ENCODE measurements at regions not wholly inside any gene's neighbourhood (a gene's known extent, or its start where the extent isn't known, plus 50 kb on each side); places are given as distances from the start of the nearest gene placed in this dataset.

DNA sequence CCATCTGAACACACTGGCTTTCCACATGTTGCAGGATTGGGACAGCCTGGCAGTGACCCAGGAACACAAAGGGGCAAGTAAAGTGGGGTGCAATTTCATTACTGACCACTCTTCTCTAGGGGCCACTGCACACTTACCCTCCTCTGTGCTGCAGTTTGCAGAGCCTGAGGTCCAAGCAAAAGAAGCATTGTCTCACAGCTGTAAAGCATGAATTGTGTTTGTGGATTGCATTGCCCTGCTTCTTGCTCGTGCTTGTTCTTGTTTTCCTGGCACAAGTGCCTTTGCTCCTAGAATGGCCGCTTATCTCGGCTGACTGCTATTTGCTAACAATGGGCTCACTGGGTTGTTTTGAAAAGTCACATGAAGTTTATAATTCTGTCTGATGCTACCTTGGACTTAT lies 209.1 kb upstream of the JADE1 start:
- H3K4me1 ChIP-seq (ENCODE audit: control insufficient read depth in 2 of 2, insufficient read depth in 2 of 2, low read length in 1 of 2) = peaks cover 6 to 12% of the 10 kb centered on the region in 2 donors
- H3K36me3 ChIP-seq (ENCODE audit: control insufficient read depth in 2 of 2, insufficient read depth in 2 of 2, low read length in 1 of 2) = no peaks in the 10 kb centered on the region
- WGBS, 2 donors = 23 to 30% methylated on average over 3 of the region's 3 CpGs
- no peaks in the 10 kb centered on the region for H3K27me3 ChIP-seq (ENCODE audit: control insufficient read depth in 1 of 2, insufficient read depth in 2 of 2, low read length in 2 of 2)
- H3K27ac ChIP-seq (ENCODE audit: low read depth in 2 of 2, low read length in 1 of 2) = peak overlapping the region; percentile 57 to 74
- H3K4me3 ChIP-seq (ENCODE audit: low read depth in 1 of 2, low read length in 2 of 2) = no peak overlapping the region
- H3K9me3 ChIP-seq (ENCODE audit: control insufficient read depth in 2 of 2, insufficient read depth in 1 of 2, low read depth in 1 of 2, low read length in 1 of 2) = peaks cover 0 to 2% of the 10 kb centered on the region in 2 donors

DNA sequence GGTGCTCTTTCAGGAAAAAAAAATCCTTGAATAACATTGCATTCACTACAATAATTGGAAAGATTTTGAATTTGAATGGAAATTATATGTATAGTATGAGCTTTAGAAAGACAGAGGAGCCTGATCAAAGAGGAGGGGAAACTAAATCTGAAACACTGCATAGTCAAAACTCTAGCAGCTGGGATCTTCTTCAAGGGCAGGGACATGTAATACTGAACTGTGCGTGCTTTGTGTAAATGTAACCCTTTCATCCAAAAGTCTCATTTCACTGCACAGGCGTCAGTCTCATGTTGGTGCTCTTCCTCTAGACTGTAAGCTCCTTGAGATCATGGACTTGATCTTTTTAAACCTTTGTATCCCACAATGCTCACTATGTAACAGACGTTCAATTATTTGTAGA lies 212.0 kb upstream of the JADE1 start:
- Histone ChIP-seq H3K27ac (ENCODE audit: low read depth in 2 of 2, low read length in 1 of 2) (no peak overlapping the region), H3K4me3 (ENCODE audit: low read depth in 1 of 2, low read length in 2 of 2) (no peak overlapping the region), H3K36me3 (ENCODE audit: control insufficient read depth in 2 of 2, insufficient read depth in 2 of 2, low read length in 1 of 2) (no peaks in the 10 kb centered on the region), H3K4me1 (ENCODE audit: control insufficient read depth in 2 of 2, insufficient read depth in 2 of 2, low read length in 1 of 2) (peaks cover 6 to 12% of the 10 kb centered on the region in 2 donors), H3K27me3 (ENCODE audit: control insufficient read depth in 1 of 2, insufficient read depth in 2 of 2, low read length in 2 of 2) (no peaks in the 10 kb centered on the region), H3K9me3 (ENCODE audit: control insufficient read depth in 2 of 2, insufficient read depth in 1 of 2, low read depth in 1 of 2, low read length in 1 of 2) (peaks cover 0 to 2% of the 10 kb centered on the region in 2 donors)
- 86 to 91% methylated on average over 3 of the region's 3 CpGs for WGBS, 2 donors

DNA sequence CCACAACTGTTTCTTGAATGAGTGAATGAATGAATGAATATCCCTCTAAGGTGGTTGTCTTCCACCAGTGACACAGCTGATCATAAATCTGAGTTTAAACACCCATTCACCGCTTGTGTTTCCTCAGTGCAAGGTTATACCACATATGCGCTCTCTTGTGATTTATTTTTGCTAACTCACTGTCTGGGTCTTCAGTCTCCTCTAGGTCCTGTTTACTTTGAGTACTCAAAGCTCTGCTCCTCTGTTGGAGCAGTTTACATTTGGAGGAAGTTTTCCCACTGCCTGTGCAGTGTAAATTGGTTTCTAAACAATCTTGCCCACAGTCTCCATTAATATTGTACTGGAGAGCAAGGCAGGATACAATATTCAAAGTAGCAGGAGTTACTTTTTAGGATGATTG lies 212.6 kb upstream of the JADE1 start:
- no peak overlapping the region for H3K4me3 ChIP-seq (ENCODE audit: low read depth in 1 of 2, low read length in 2 of 2)
- 78 to 90% methylated on average over 2 of the region's 2 CpGs for WGBS, 2 donors
- peaks cover 0 to 2% of the 10 kb centered on the region in 2 donors for H3K9me3 ChIP-seq (ENCODE audit: control insufficient read depth in 2 of 2, insufficient read depth in 1 of 2, low read depth in 1 of 2, low read length in 1 of 2)
- no peaks in the 10 kb centered on the region for H3K36me3 ChIP-seq (ENCODE audit: control insufficient read depth in 2 of 2, insufficient read depth in 2 of 2, low read length in 1 of 2)
- no peaks in the 10 kb centered on the region for H3K27me3 ChIP-seq (ENCODE audit: control insufficient read depth in 1 of 2, insufficient read depth in 2 of 2, low read length in 2 of 2)
- H3K27ac ChIP-seq (ENCODE audit: low read depth in 2 of 2, low read length in 1 of 2) = no peak overlapping the region
- peaks cover 3 to 12% of the 10 kb centered on the region in 2 donors for H3K4me1 ChIP-seq (ENCODE audit: control insufficient read depth in 2 of 2, insufficient read depth in 2 of 2, low read length in 1 of 2)

DNA sequence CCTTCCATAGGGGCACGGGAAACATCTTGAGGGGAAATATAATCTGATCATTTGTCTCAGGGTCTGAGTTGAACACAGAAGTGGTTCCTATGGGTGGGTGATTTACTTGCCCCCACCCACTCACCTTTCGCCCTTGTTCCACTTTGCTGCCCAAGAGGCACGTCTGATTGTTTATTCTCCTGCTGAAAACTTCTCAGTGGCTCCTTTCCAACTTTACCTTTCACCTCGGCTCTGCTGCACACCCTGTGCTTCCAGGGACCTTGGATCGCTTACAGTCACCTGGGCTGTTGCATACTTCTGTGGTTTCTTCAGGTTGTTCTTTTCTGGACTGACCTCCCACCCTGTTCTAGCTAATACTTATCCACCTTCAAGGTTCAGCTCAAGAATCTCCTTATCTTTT lies 213.4 kb upstream of the JADE1 start:
- Histone ChIP-seq H3K4me3 (ENCODE audit: low read depth in 1 of 2, low read length in 2 of 2) (no peak overlapping the region), H3K4me1 (ENCODE audit: control insufficient read depth in 2 of 2, insufficient read depth in 2 of 2, low read length in 1 of 2) (peaks cover 3 to 11% of the 10 kb centered on the region in 2 donors), H3K27me3 (ENCODE audit: control insufficient read depth in 1 of 2, insufficient read depth in 2 of 2, low read length in 2 of 2) (no peaks in the 10 kb centered on the region), H3K9me3 (ENCODE audit: control insufficient read depth in 2 of 2, insufficient read depth in 1 of 2, low read depth in 1 of 2, low read length in 1 of 2) (peaks cover 0 to 2% of the 10 kb centered on the region in 2 donors), H3K36me3 (ENCODE audit: control insufficient read depth in 2 of 2, insufficient read depth in 2 of 2, low read length in 1 of 2) (no peaks in the 10 kb centered on the region), H3K27ac (ENCODE audit: low read depth in 2 of 2, low read length in 1 of 2) (no peak overlapping the region)
- 54 to 56% methylated on average over 5 of the region's 5 CpGs for WGBS, 2 donors

DNA sequence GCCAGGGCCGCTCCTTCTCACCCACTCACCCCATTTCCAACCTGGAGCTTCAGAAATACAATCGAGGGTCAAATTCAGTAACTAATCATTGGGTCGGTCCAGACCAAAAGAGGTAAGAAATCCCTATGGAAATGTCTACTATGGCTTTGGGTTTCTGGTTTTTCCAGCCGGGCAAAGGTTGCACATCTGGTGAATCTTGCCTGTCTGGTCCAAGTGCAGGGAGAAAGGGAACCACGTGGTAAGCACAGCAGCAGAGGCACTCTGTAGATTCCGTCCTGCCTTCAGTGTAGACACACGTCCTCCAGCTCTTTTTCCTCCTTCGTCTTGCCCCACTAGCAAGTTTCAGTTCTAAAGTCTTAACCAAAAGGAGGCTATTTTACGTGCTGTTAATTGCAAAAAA lies 218.0 kb upstream of the JADE1 start:
- WGBS, 2 donors = 71 to 78% methylated on average over 9 of the region's 9 CpGs
- Histone ChIP-seq H3K36me3 (ENCODE audit: control insufficient read depth in 2 of 2, insufficient read depth in 2 of 2, low read length in 1 of 2) (no peaks in the 10 kb centered on the region), H3K4me1 (ENCODE audit: control insufficient read depth in 2 of 2, insufficient read depth in 2 of 2, low read length in 1 of 2) (no peaks in the 10 kb centered on the region)

DNA sequence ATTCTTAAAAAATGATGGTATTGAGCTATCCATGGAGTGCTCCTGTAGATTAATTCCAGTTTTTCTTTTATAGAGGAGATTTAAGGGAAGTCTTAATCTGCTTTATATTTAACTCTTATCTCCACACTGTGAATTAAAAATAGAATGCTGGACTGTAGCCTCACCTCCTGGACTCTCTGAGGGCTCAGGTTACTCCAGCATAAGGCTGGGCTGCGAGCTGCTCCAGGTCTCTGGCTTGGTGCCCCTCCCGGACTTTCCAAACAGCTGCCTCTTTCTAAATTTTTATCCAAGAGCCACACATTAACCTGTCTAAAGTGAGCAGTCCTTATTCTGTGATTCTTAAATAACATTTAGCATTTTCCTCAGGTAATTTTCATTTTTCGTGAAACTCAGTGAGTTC lies 218.7 kb upstream of the JADE1 start:
- 68 to 70% methylated on average over 3 of the region's 3 CpGs for whole genome bisulfite sequencing, 2 donors
- Histone ChIP-seq H3K27me3 (ENCODE audit: control insufficient read depth in 1 of 2, insufficient read depth in 2 of 2, low read length in 2 of 2) (no peaks in the 10 kb centered on the region), H3K9me3 (ENCODE audit: control insufficient read depth in 2 of 2, insufficient read depth in 1 of 2, low read depth in 1 of 2, low read length in 1 of 2) (no peaks in the 10 kb centered on the region), H3K36me3 (ENCODE audit: control insufficient read depth in 2 of 2, insufficient read depth in 2 of 2, low read length in 1 of 2) (no peaks in the 10 kb centered on the region), H3K4me3 (ENCODE audit: low read depth in 1 of 2, low read length in 2 of 2) (no peak overlapping the region), H3K4me1 (ENCODE audit: control insufficient read depth in 2 of 2, insufficient read depth in 2 of 2, low read length in 1 of 2) (no peaks in the 10 kb centered on the region), H3K27ac (ENCODE audit: low read depth in 2 of 2, low read length in 1 of 2) (no peak overlapping the region)

More for the DNA sequence above, 218.0 kb upstream of the JADE1 start:
- Histone ChIP-seq H3K27ac (ENCODE audit: low read depth in 2 of 2, low read length in 1 of 2) (no peak overlapping the region), H3K4me3 (ENCODE audit: low read depth in 1 of 2, low read length in 2 of 2) (no peak overlapping the region), H3K9me3 (ENCODE audit: control insufficient read depth in 2 of 2, insufficient read depth in 1 of 2, low read depth in 1 of 2, low read length in 1 of 2) (peaks cover 0 to 2% of the 10 kb centered on the region in 2 donors), H3K27me3 (ENCODE audit: control insufficient read depth in 1 of 2, insufficient read depth in 2 of 2, low read length in 2 of 2) (no peaks in the 10 kb centered on the region)

DNA sequence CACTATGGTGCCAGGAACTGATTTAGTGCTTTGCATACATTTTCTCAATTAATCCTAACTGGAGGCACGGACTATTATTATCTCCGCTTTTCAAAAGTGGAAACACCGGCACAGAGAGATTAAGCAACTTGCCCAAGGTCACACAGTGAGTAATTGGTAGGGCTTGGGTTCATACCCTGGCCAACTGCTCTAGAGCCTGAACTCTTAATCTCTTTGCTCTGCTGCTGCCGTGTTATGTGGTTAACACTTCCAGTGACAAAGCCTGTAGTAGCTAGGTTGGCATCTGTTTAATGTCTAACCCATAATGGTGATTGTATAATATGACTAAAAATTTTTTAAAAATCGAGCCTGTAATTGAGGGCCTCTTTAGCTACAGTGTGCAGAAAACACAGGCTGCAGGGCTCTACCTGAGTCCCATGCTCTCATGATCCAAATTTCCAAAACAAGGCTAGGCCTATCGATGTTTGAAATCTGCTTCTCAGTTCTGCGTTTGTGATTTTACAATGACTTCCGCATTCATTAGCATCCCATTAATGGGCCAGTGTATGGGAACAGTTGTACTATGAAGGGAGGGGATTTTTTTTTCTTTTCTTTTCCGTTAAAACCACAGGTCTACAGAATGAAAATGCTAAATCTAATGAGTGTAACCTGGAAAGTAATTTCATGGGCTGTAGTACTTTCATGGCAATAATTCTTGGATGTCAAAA lies 219.3 kb upstream of the JADE1 start:
- Histone ChIP-seq H3K27ac (ENCODE audit: low read depth in 2 of 2, low read length in 1 of 2) (no peak overlapping the region), H3K4me1 (ENCODE audit: control insufficient read depth in 2 of 2, insufficient read depth in 2 of 2, low read length in 1 of 2) (no peaks in the 10 kb centered on the region), H3K36me3 (ENCODE audit: control insufficient read depth in 2 of 2, insufficient read depth in 2 of 2, low read length in 1 of 2) (no peaks in the 10 kb centered on the region), H3K27me3 (ENCODE audit: control insufficient read depth in 1 of 2, insufficient read depth in 2 of 2, low read length in 2 of 2) (no peaks in the 10 kb centered on the region), H3K9me3 (ENCODE audit: control insufficient read depth in 2 of 2, insufficient read depth in 1 of 2, low read depth in 1 of 2, low read length in 1 of 2) (no peaks in the 10 kb centered on the region), H3K4me3 (ENCODE audit: low read depth in 1 of 2, low read length in 2 of 2) (no peak overlapping the region)
- 65 to 76% methylated on average over 9 of the region's 9 CpGs for WGBS, 2 donors

DNA sequence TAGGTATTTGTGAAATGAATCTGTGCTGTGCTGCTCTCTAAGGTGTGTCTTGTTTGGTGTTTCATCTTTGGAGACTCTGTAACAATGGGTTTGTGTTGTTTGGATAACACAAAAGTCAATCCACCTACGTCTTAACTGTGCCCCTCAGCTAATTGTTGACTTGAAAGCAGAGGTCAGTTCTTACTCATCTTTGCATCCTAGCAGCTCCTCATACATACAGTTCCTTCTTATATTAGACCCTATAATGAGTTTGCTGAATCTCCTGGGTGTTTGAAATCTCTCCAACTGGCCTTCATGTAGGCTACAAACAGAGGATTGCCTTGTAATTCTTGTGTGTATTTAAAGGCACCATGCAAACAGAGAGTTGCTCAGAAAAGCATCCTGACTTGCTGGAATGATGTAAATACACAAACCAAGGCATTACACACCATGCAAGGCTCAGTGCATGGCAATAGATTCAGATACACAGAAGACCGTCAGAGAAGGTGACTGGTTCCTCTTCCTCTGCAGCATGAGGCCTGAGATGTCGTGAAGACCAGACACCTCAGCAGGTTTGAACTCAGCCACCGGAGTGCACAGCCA lies 220.0 kb upstream of the JADE1 start:
- H3K4me1 ChIP-seq (ENCODE audit: control insufficient read depth in 2 of 2, insufficient read depth in 2 of 2, low read length in 1 of 2) = peaks cover 0 to under 1% of the 10 kb centered on the region in 2 donors
- H3K36me3 ChIP-seq (ENCODE audit: control insufficient read depth in 2 of 2, insufficient read depth in 2 of 2, low read length in 1 of 2) = no peaks in the 10 kb centered on the region
- H3K27ac ChIP-seq (ENCODE audit: low read depth in 2 of 2, low read length in 1 of 2) = peak overlapping the region in 1 of 2 donors; percentile 17
- H3K4me3 ChIP-seq (ENCODE audit: low read depth in 1 of 2, low read length in 2 of 2) = no peak overlapping the region
- H3K27me3 ChIP-seq (ENCODE audit: control insufficient read depth in 1 of 2, insufficient read depth in 2 of 2, low read length in 2 of 2) = no peaks in the 10 kb centered on the region
- H3K9me3 ChIP-seq (ENCODE audit: control insufficient read depth in 2 of 2, insufficient read depth in 1 of 2, low read depth in 1 of 2, low read length in 1 of 2) = no peaks in the 10 kb centered on the region
- WGBS, 2 donors = 55 to 75% methylated on average over 4 of the region's 4 CpGs

DNA sequence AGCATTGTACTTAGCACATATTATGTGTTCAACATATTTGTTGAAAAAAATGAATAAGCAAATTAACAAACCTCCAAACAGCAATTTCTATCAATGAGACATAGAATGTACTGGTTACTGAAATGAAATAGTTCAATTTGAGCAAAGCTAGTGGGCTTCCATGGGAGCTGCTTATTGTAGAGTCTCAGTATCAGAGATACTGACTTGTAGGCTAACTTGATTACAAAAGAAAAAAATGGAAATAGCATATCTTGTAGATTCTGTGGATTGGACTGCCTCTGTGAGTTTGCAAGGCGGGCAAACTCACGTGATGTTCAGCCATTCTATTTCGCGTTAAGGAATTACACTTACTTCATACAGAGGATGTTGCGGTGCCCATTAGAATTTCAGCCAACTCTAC lies 222.1 kb upstream of the JADE1 start:
- Histone ChIP-seq H3K36me3 (ENCODE audit: control insufficient read depth in 2 of 2, insufficient read depth in 2 of 2, low read length in 1 of 2) (no peaks in the 10 kb centered on the region), H3K27ac (ENCODE audit: low read depth in 2 of 2, low read length in 1 of 2) (no peak overlapping the region), H3K4me3 (ENCODE audit: low read depth in 1 of 2, low read length in 2 of 2) (no peak overlapping the region), H3K4me1 (ENCODE audit: control insufficient read depth in 2 of 2, insufficient read depth in 2 of 2, low read length in 1 of 2) (peaks cover 0 to 2% of the 10 kb centered on the region in 2 donors), H3K9me3 (ENCODE audit: control insufficient read depth in 2 of 2, insufficient read depth in 1 of 2, low read depth in 1 of 2, low read length in 1 of 2) (no peaks in the 10 kb centered on the region), H3K27me3 (ENCODE audit: control insufficient read depth in 1 of 2, insufficient read depth in 2 of 2, low read length in 2 of 2) (no peaks in the 10 kb centered on the region)
- WGBS, 2 donors = 97% methylated on average over 5 of the region's 5 CpGs

Data from esophagus (tissue), 2 donors.